ENCODE measurements at regions not wholly inside any gene's neighbourhood (a gene's known extent, or its start where the extent isn't known, plus 50 kb on each side); places are given as distances from the start of the nearest gene placed in this dataset.

DNA sequence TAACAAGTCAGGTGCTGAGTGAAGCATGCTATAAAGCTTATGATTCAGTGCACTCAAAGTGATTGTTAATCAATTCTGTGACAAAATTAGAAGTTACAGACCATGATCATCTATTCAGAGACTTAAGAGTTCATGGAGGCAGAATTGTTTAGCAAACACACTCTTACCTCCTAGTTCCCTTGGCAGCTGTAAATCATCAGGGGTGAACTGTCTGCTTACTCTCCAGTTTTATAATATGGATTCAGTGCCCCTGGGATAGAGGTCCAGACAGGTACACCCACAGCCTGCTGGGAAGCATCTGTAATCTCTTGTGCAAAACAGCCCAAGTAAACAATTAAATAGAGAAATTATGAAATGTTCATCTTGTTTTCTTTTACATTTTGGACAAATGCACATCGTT is 835.0 kb upstream of the COBL start:
- Histone ChIP-seq H3K9me3 (no peaks in the 10 kb centered on the region), H3K27me3 (no peaks in the 10 kb centered on the region), H3K4me3 (no peak overlapping the region), H3K4me1 (peaks cover 15% of the 10 kb centered on the region), H3K27ac (no peak overlapping the region), H3K36me3 (replicated peaks in 1 of 2; ENCODE audit: insufficient read depth in 1 of 2, low read depth in 2 of 2) (no peaks in the 10 kb centered on the region)
- intact Hi-C loops (cut with DNase I), result no loop called here
- WGBS, 2 donors, result 27 to 34% methylated on average over 1 of the region's 1 CpG
- TF ChIP-seq POLR2A (IDR thresholded peaks at IDR 0.05), result no peak
- TF ChIP-seq, protein P1, sequence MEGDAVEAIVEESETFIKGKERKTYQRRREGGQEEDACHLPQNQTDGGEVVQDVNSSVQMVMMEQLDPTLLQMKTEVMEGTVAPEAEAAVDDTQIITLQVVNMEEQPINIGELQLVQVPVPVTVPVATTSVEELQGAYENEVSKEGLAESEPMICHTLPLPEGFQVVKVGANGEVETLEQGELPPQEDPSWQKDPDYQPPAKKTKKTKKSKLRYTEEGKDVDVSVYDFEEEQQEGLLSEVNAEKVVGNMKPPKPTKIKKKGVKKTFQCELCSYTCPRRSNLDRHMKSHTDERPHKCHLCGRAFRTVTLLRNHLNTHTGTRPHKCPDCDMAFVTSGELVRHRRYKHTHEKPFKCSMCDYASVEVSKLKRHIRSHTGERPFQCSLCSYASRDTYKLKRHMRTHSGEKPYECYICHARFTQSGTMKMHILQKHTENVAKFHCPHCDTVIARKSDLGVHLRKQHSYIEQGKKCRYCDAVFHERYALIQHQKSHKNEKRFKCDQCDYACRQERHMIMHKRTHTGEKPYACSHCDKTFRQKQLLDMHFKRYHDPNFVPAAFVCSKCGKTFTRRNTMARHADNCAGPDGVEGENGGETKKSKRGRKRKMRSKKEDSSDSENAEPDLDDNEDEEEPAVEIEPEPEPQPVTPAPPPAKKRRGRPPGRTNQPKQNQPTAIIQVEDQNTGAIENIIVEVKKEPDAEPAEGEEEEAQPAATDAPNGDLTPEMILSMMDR (IDR thresholded peaks at IDR 0.05), result no peak
- no peak for ATAC-seq
- DNase-seq, result no peak

DNA sequence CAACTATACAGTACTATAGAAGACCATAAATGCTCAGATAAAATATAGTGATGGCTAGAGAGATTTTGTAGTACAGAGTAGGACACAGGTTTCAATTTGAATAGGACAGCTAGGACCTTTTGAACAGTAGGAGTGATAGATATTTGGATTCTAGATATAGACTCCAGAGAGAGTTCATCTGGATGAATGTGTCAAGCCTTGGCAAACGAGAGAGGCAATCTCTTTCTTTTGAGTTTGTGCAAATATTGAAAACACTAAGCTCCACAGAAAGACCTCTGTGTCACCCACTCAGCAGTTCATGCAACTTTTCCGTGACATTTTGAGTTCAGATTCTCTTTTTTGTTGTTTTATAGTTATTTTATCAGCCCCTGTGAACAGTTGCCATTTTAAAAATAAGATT is 834.3 kb upstream of the COBL start:
- intact Hi-C loops (cut with DNase I), result no loop called here
- ATAC-seq, result no peak
- Histone ChIP-seq H3K27ac (no peak overlapping the region), H3K27me3 (no peaks in the 10 kb centered on the region), H3K4me1 (peaks cover 17% of the 10 kb centered on the region), H3K9me3 (no peaks in the 10 kb centered on the region), H3K36me3 (replicated peaks in 1 of 2; ENCODE audit: insufficient read depth in 1 of 2, low read depth in 2 of 2) (no peaks in the 10 kb centered on the region), H3K4me3 (no peak overlapping the region)
- no peak for TF ChIP-seq POLR2A (IDR thresholded peaks at IDR 0.05)
- TF ChIP-seq, protein P1 (IDR thresholded peaks at IDR 0.05), result no peak
- WGBS, 2 donors, result 40 to 48% methylated on average over 2 of the region's 2 CpGs
- no peak for DNase-seq

DNA sequence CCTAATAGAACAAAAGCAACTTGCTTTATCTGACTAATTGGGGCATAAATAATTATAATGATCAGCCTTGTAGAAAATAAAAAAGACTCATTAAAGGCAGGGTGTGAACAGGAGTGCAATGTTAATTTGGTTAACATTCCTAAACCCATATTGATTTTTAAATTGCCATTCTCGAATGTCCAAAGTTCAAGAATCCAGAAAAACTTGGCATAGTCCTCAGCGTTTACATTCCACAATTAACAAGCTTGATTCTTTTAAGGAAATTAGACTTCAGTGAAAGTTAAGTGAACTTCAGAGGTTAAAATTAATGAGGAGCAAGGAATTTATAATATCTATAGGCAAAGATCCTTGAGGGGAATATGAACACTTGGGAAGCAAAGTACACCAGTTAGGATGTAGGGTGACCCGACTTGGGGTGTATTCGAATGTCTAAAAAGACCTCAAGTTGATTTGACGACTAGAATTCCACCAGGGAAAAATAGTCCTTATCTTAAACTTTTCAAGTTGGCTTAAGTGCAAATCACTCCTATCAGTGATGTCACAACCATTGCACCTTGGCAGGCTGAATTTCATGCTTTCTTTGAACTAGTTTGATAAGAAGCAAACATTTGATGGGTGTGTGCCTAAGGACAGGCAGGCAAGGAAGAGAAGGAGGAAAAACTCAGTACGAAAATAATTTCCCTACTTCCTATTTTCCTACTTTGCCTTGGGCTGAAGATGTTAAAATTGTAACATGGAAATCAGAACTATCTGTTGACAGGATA is 830.4 kb upstream of the COBL start:
- intact Hi-C loops (cut with DNase I), result no loop called here
- Histone ChIP-seq H3K36me3 (replicated peaks in 1 of 2; ENCODE audit: insufficient read depth in 1 of 2, low read depth in 2 of 2) (no peaks in the 10 kb centered on the region), H3K27ac (peak overlapping the region in 1 of 4 donors; percentile 8), H3K9me3 (no peaks in the 10 kb centered on the region), H3K4me3 (no peak overlapping the region), H3K27me3 (no peaks in the 10 kb centered on the region), H3K4me1 (peaks cover 17% of the 10 kb centered on the region)
- 14 to 23% methylated on average over 6 of the region's 6 CpGs for WGBS, 2 donors
- ATAC-seq, result peak; percentile 72
- no peak for TF ChIP-seq POLR2A (IDR thresholded peaks at IDR 0.05)
- TF ChIP-seq, protein P1 (IDR thresholded peaks at IDR 0.05), result no peak
- peak in 3 of 4 donors; percentile 9 to 25 (median 13) for DNase-seq

DNA sequence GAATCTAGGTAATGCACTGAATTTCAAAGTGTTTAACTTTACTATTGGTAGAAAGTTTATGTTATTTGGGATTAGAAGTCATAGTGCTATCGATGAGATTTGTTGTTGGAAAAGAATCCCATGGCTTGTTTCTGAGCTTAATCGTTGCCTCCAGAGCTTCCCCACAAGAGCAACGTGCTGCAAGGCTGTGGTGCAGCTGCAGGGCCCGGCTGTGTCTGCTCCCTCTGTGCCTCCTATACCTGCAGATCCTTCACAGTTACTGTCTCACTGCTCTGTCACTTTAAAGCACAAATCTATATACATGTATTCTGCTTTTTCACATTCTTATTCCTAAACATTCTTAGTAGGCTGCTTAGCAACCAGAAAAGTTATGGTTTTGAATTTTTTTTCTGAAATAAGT is 826.6 kb upstream of the COBL start:
- Histone ChIP-seq H3K9me3 (no peaks in the 10 kb centered on the region), H3K36me3 (replicated peaks in 1 of 2; ENCODE audit: insufficient read depth in 1 of 2, low read depth in 2 of 2) (no peaks in the 10 kb centered on the region), H3K27ac (no peak overlapping the region), H3K4me3 (no peak overlapping the region), H3K27me3 (no peaks in the 10 kb centered on the region), H3K4me1 (peaks cover 17% of the 10 kb centered on the region)
- 50 to 67% methylated on average over 4 of the region's 4 CpGs for WGBS, 2 donors
- DNase-seq (no peak), ATAC-seq (no peak)
- TF ChIP-seq, protein P1 (IDR thresholded peaks at IDR 0.05), result no peak
- no peak for TF ChIP-seq POLR2A (IDR thresholded peaks at IDR 0.05)
- intact Hi-C loops (cut with DNase I), result no loop called here

DNA sequence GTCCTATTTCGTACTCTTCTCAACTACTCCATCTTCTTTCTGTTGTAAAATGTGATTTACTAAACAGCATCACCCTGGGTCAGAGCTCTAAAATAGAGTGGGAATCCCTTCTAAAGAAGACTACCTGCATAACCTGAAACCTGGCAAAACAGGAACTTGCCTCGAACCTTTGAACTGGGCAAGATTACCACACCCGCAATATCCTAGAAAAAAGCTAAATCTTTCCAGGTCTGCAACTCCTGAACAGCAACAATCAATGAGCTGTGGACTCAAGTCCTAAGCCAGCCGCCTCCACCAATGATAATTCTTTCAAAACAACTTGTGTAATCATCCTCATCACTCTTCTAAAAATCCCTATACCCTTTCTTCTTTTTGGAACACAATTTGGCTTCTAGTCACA is 824.2 kb upstream of the COBL start:
- ATAC-seq (no peak), DNase-seq (no peak)
- Histone ChIP-seq H3K9me3 (no peaks in the 10 kb centered on the region), H3K27ac (no peak overlapping the region), H3K27me3 (no peaks in the 10 kb centered on the region), H3K4me3 (no peak overlapping the region), H3K4me1 (no peaks in the 10 kb centered on the region), H3K36me3 (replicated peaks in 1 of 2; ENCODE audit: insufficient read depth in 1 of 2, low read depth in 2 of 2) (no peaks in the 10 kb centered on the region)
- 63 to 79% methylated on average over 4 of the region's 4 CpGs for WGBS, 2 donors
- no peak for TF ChIP-seq POLR2A (IDR thresholded peaks at IDR 0.05)
- TF ChIP-seq, protein P1 (IDR thresholded peaks at IDR 0.05), result no peak
- intact Hi-C loops (cut with DNase I), result no loop called here

All from body of pancreas (tissue), 4 donors.